Left lung (tissue), 4 donors: ENCODE measurements at regions not wholly inside any gene's neighbourhood (a gene's known extent, or its start where the extent isn't known, plus 50 kb on each side); places are given as distances from the start of the nearest gene placed in this dataset.
"Not testable (repeated sequence)": the region's sequence is repeated elsewhere in the genome, so short reads cannot be mapped to it uniquely, and the experiment has no call there.

Experiments
- ATAC-seq: fragments of 200-7000 bp; cut with Tn5 transposase; one replicate; pipeline ENCODE4 v1.9.1; 2020; ENCODE audit warnings: moderate library complexity
- DNase-seq, 4 donors: peaks; one replicate each; pipeline ENCODE4 v3.0.0-alpha.2; 2013 to 2020
- H3K27ac ChIP-seq, 2 donors: fragments of 200-600 bp; sonication (generic) in 1 of 2; one replicate each; pipeline versions ENCODE4 v1.5.0 to v1.8.0; 2020 to 2021
- H3K27me3 ChIP-seq, 2 donors: fragments of 200-600 bp; sonication (generic) in 1 of 2; one replicate each; pipeline versions ENCODE4 v1.5.0 to v1.8.0; 2020 to 2021
- H3K36me3 ChIP-seq, 2 donors: fragments of 200-600 bp; sonication (generic) in 1 of 2; one replicate each; pipeline versions ENCODE4 v1.5.0 to v1.8.0; 2020 to 2021
- H3K4me1 ChIP-seq, 2 donors: fragments of 200-600 bp; one replicate each; pipeline ENCODE4 v1.8.0; 2021
- H3K4me3 ChIP-seq, 2 donors: fragments of 200-600 bp; sonication (generic) in 1 of 2; one replicate each; pipeline versions ENCODE4 v1.5.0 to v1.8.0; 2020 to 2021; ENCODE audit warnings: mild to moderate bottlenecking in 1 of 2
- H3K9me3 ChIP-seq, 2 donors: fragments of 200-600 bp; sonication (generic) in 1 of 2; one replicate each; pipeline versions ENCODE4 v1.5.0 to v1.8.0; 2020 to 2021
- CTCF ChIP-seq, 2 donors: fragments of 200-600 bp; sonication (generic) in 1 of 2; IDR thresholded peaks; one replicate each; pipeline versions ENCODE4 v1.5.0 to v1.8.0; 2021; ENCODE audit warnings: antibody characterized with exemption in 2 of 2
- intact Hi-C, 2 donors: fragments of 100-400 bp; cut with DNase I; formaldehyde crosslinking; loops; one replicate each; pipeline versions ENCODE4 v1.11.2 to v1.14.2; 2022
- donor health status: DM: no; HTN: yes; CAD: no.
- donor health status: DM: no; HTN: no; CAD: no.

- ATAC-seq, result no peak
- Histone ChIP-seq H3K9me3 (peaks cover 0 to 8% of the 10 kb centered on the region in 2 donors), H3K27ac (no peak overlapping the region), H3K4me1 (no peaks in the 10 kb centered on the region), H3K27me3 (no peaks in the 10 kb centered on the region), H3K36me3 (no peaks in the 10 kb centered on the region), H3K4me3 (no peak overlapping the region)
- intact Hi-C loops, result no loop called here
- DNase-seq, result no peak
- TF ChIP-seq CTCF (IDR thresholded peaks at IDR 0.05), result no peak
These were observed 190.5 kb upstream of the P2RY1 start for GRCh38 chr3:152644478-152644877.

- no peak for ATAC-seq
- H3K27ac ChIP-seq, result no peak overlapping the region
- no peaks in the 10 kb centered on the region for H3K36me3 ChIP-seq
- H3K27me3 ChIP-seq, result no peaks in the 10 kb centered on the region
- no peak overlapping the region for H3K4me3 ChIP-seq
- intact Hi-C loops, result no loop called here
- no peaks in the 10 kb centered on the region for H3K4me1 ChIP-seq
- peaks cover 0 to 8% of the 10 kb centered on the region in 2 donors for H3K9me3 ChIP-seq
- no peak for TF ChIP-seq CTCF (IDR thresholded peaks at IDR 0.05)
- DNase-seq, result no peak
These were observed 188.9 kb upstream of the P2RY1 start for GRCh38 chr3:152646004-152646403.

GRCh38 chr3:152650177-152650576 lies 184.8 kb upstream of the P2RY1 start:
- ATAC-seq (no peak), DNase-seq (no peak)
- H3K36me3 ChIP-seq, result no peaks in the 10 kb centered on the region
- intact Hi-C loops, result no loop called here
- H3K27ac ChIP-seq, result no peak overlapping the region
- no peak overlapping the region for H3K4me3 ChIP-seq
- no peaks in the 10 kb centered on the region for H3K9me3 ChIP-seq
- no peaks in the 10 kb centered on the region for H3K27me3 ChIP-seq
- no peak for TF ChIP-seq CTCF (IDR thresholded peaks at IDR 0.05)
- H3K4me1 ChIP-seq, result no peaks in the 10 kb centered on the region

- H3K27ac ChIP-seq, H3K4me3 ChIP-seq, DNase-seq, H3K36me3 ChIP-seq, ATAC-seq, intact Hi-C loops, H3K9me3 ChIP-seq, H3K27me3 ChIP-seq, H3K4me1 ChIP-seq: not testable (repeated sequence)
These were observed 184.0 kb upstream of the P2RY1 start for GRCh38 chr3:152650923-152651322.

- Histone ChIP-seq H3K36me3 (no peaks in the 10 kb centered on the region), H3K27me3 (no peaks in the 10 kb centered on the region), H3K4me3 (no peak overlapping the region), H3K9me3 (peaks cover 0 to 6% of the 10 kb centered on the region in 2 donors), H3K27ac (no peak overlapping the region), H3K4me1 (peaks cover 0 to 11% of the 10 kb centered on the region in 2 donors)
- intact Hi-C loops, result no loop called here
- DNase-seq (no peak), ATAC-seq (no peak)
- no peak for TF ChIP-seq CTCF (IDR thresholded peaks at IDR 0.05)
These were observed 178.5 kb upstream of the P2RY1 start for GRCh38 chr3:152656214-152656971.

GRCh38 chr3:152656972-152657355 lies 178.0 kb upstream of the P2RY1 start:
- Histone ChIP-seq H3K9me3 (peaks cover 0 to 10% of the 10 kb centered on the region in 2 donors), H3K4me1 (peaks cover 0 to 11% of the 10 kb centered on the region in 2 donors), H3K27me3 (no peaks in the 10 kb centered on the region), H3K36me3 (no peaks in the 10 kb centered on the region), H3K4me3 (no peak overlapping the region), H3K27ac (no peak overlapping the region)
- no peak for TF ChIP-seq CTCF (IDR thresholded peaks at IDR 0.05)
- DNase-seq, result no peak
- ATAC-seq, result no peak
- intact Hi-C loops, result no loop called here
